ENCODE measurements at regions not wholly inside any gene's neighbourhood (a gene's known extent, or its start where the extent isn't known, plus 50 kb on each side); places are given as distances from the start of the nearest gene placed in this dataset.
"Not testable (repeated sequence)": the region's sequence is repeated elsewhere in the genome, so short reads cannot be mapped to it uniquely, and the experiment has no call there.

- DNase-seq (no peak), ATAC-seq (no peak)
- no peaks in the 10 kb centered on the region for H3K9me3 ChIP-seq (ENCODE audit: control insufficient read depth, low read length, poor library complexity, severe bottlenecking)
- Mint-ChIP-seq H3K27me3 (no peaks in the 10 kb centered on the region), H3K27ac (no peak overlapping the region), H3K36me3 (ENCODE audit: low read depth) (peaks cover 2% of the 10 kb centered on the region), H3K4me1 (peaks cover under 1% of the 10 kb centered on the region), H3K4me3 (no peak overlapping the region)
Observed at GRCh38 chr12:31822761-31823160, 93.9 kb upstream of the AMN1 start.

- H3K9me3 ChIP-seq (ENCODE audit: control insufficient read depth, low read length, poor library complexity, severe bottlenecking), result no peaks in the 10 kb centered on the region
- Mint-ChIP-seq H3K27me3 (no peaks in the 10 kb centered on the region), H3K4me1 (no peaks in the 10 kb centered on the region), H3K4me3 (no peak overlapping the region), H3K27ac (no peak overlapping the region), H3K36me3 (ENCODE audit: low read depth) (peaks cover 2% of the 10 kb centered on the region)
- DNase-seq (no peak), ATAC-seq (no peak)
Observed at GRCh38 chr12:31821484-31821883, 92.7 kb upstream of the AMN1 start.

- H3K4me1 Mint-ChIP-seq, result no peaks in the 10 kb centered on the region
- no peak overlapping the region for H3K27ac Mint-ChIP-seq
- no peak overlapping the region for H3K4me3 Mint-ChIP-seq
- no peaks in the 10 kb centered on the region for H3K27me3 Mint-ChIP-seq
- no peak for DNase-seq
- no peak for ATAC-seq
- no peaks in the 10 kb centered on the region for H3K9me3 ChIP-seq (ENCODE audit: control insufficient read depth, low read length, poor library complexity, severe bottlenecking)
- H3K36me3 Mint-ChIP-seq (ENCODE audit: low read depth), result peaks cover 2% of the 10 kb centered on the region
Observed at GRCh38 chr12:31820832-31821231, 92.0 kb upstream of the AMN1 start.

- ATAC-seq (no peak), DNase-seq (no peak)
- Mint-ChIP-seq H3K4me3 (no peak overlapping the region), H3K36me3 (ENCODE audit: low read depth) (no peaks in the 10 kb centered on the region), H3K4me1 (no peaks in the 10 kb centered on the region), H3K27ac (no peak overlapping the region), H3K27me3 (no peaks in the 10 kb centered on the region)
- no peaks in the 10 kb centered on the region for H3K9me3 ChIP-seq (ENCODE audit: control insufficient read depth, low read length, poor library complexity, severe bottlenecking)
Observed at GRCh38 chr12:31819427-31819826, 90.6 kb upstream of the AMN1 start.

GRCh38 chr12:31818623-31819268 is 89.9 kb upstream of the AMN1 start:
- Mint-ChIP-seq H3K27ac (no peak overlapping the region), H3K4me3 (no peak overlapping the region), H3K36me3 (ENCODE audit: low read depth) (no peaks in the 10 kb centered on the region), H3K27me3 (no peaks in the 10 kb centered on the region), H3K4me1 (no peaks in the 10 kb centered on the region)
- DNase-seq (no peak), ATAC-seq (no peak)
- no peaks in the 10 kb centered on the region for H3K9me3 ChIP-seq (ENCODE audit: control insufficient read depth, low read length, poor library complexity, severe bottlenecking)

- Mint-ChIP-seq H3K36me3 (ENCODE audit: low read depth) (peaks cover 3% of the 10 kb centered on the region), H3K27me3 (no peaks in the 10 kb centered on the region), H3K4me3 (no peak overlapping the region), H3K4me1 (peaks cover 7% of the 10 kb centered on the region), H3K27ac (no peak overlapping the region)
- ATAC-seq, result no peak
- H3K9me3 ChIP-seq (ENCODE audit: control insufficient read depth, low read length, poor library complexity, severe bottlenecking), result no peaks in the 10 kb centered on the region
- no peak for DNase-seq
Observed at GRCh38 chr12:31817120-31817519, 88.3 kb upstream of the AMN1 start.

GRCh38 chr12:31815096-31815495 is 86.3 kb upstream of the AMN1 start:
- Mint-ChIP-seq H3K27ac (peak overlapping the region; percentile 32), H3K36me3 (ENCODE audit: low read depth) (peaks cover 3% of the 10 kb centered on the region), H3K27me3 (no peaks in the 10 kb centered on the region), H3K4me1 (peaks cover 12% of the 10 kb centered on the region), H3K4me3 (no peak overlapping the region)
- DNase-seq (no peak), ATAC-seq (no peak)
- no peaks in the 10 kb centered on the region for H3K9me3 ChIP-seq (ENCODE audit: control insufficient read depth, low read length, poor library complexity, severe bottlenecking)

GRCh38 chr12:31813305-31813704 is 84.5 kb upstream of the AMN1 start:
- Mint-ChIP-seq H3K4me3 (no peak overlapping the region), H3K27ac (no peak overlapping the region), H3K27me3 (no peaks in the 10 kb centered on the region), H3K4me1 (peaks cover 17% of the 10 kb centered on the region), H3K36me3 (ENCODE audit: low read depth) (peaks cover 3% of the 10 kb centered on the region)
- DNase-seq (no peak), ATAC-seq (no peak)
- no peaks in the 10 kb centered on the region for H3K9me3 ChIP-seq (ENCODE audit: control insufficient read depth, low read length, poor library complexity, severe bottlenecking)

GRCh38 chr12:31807773-31808097 is 78.9 kb upstream of the AMN1 start:
- Mint-ChIP-seq H3K27me3 (no peaks in the 10 kb centered on the region), H3K27ac (peak overlapping the region; percentile 94), H3K36me3 (ENCODE audit: low read depth) (no peaks in the 10 kb centered on the region), H3K4me1 (peaks cover 38% of the 10 kb centered on the region), H3K4me3 (peak overlapping the region; percentile 66)
- ATAC-seq (peak; percentile 52), DNase-seq (no peak)
- H3K9me3 ChIP-seq (ENCODE audit: control insufficient read depth, low read length, poor library complexity, severe bottlenecking), result no peaks in the 10 kb centered on the region

- Mint-ChIP-seq H3K27ac (peak overlapping the region; percentile 94), H3K4me1 (peaks cover 38% of the 10 kb centered on the region), H3K4me3 (peak overlapping the region; percentile 66)
- not testable (repeated sequence) for H3K36me3 Mint-ChIP-seq (ENCODE audit: low read depth); H3K27me3 Mint-ChIP-seq; H3K9me3 ChIP-seq (ENCODE audit: control insufficient read depth, low read length, poor library complexity, severe bottlenecking); DNase-seq
- ATAC-seq, result peak; percentile 53
Observed at GRCh38 chr12:31807081-31807772, 78.4 kb upstream of the AMN1 start.

- not testable (repeated sequence) for H3K9me3 ChIP-seq (ENCODE audit: control insufficient read depth, low read length, poor library complexity, severe bottlenecking); H3K27me3 Mint-ChIP-seq; H3K27ac Mint-ChIP-seq; ATAC-seq; H3K4me3 Mint-ChIP-seq; DNase-seq; H3K36me3 Mint-ChIP-seq (ENCODE audit: low read depth)
- H3K4me1 Mint-ChIP-seq, result peaks cover 37% of the 10 kb centered on the region
Observed at GRCh38 chr12:31805681-31806080, 76.9 kb upstream of the AMN1 start.

- not testable (repeated sequence) for H3K9me3 ChIP-seq (ENCODE audit: control insufficient read depth, low read length, poor library complexity, severe bottlenecking); H3K36me3 Mint-ChIP-seq (ENCODE audit: low read depth); ATAC-seq; DNase-seq; H3K27me3 Mint-ChIP-seq
- Mint-ChIP-seq H3K4me1 (peaks cover 37% of the 10 kb centered on the region), H3K27ac (peak overlapping the region; percentile 34), H3K4me3 (peak overlapping the region; percentile 58)
Observed at GRCh38 chr12:31804707-31805106, 75.9 kb upstream of the AMN1 start.

- DNase-seq, result no peak
- peak overlapping the region; percentile 58 for H3K4me3 Mint-ChIP-seq
- no peaks in the 10 kb centered on the region for H3K9me3 ChIP-seq (ENCODE audit: control insufficient read depth, low read length, poor library complexity, severe bottlenecking)
Observed at GRCh38 chr12:31804185-31804504, 75.3 kb upstream of the AMN1 start.

More at GRCh38 chr12:31804185-31804504, 75.3 kb upstream of the AMN1 start:
- Mint-ChIP-seq H3K4me1 (peaks cover 35% of the 10 kb centered on the region), H3K27ac (peak overlapping the region; percentile 34), H3K27me3 (no peaks in the 10 kb centered on the region), H3K36me3 (ENCODE audit: low read depth) (no peaks in the 10 kb centered on the region)
- ATAC-seq, result no peak

Measured in T-helper 17 cell (primary cell).